Gastrocnemius medialis (tissue), 4 donors: ENCODE measurements at regions not wholly inside any gene's neighbourhood (a gene's known extent, or its start where the extent isn't known, plus 50 kb on each side); places are given as distances from the start of the nearest gene placed in this dataset.

ENCODE experiments used
- CTCF ChIP-seq, 5 experiments: fragments of 450-650 bp in 3 of 5; fragments of 200-600 bp in 2 of 5; sonication (generic) in 2 of 5; IDR thresholded peaks in 4 of 5; conservative IDR thresholded peaks in 1 of 5; 1 replicate in 4 of 5; 2 replicates in 1 of 5; pipeline ENCODE4 v1.5.1; 2016 to 2019; ENCODE audit warnings: antibody characterized with exemption in 5 of 5, mild to moderate bottlenecking in 3 of 5, moderate library complexity in 3 of 5
- POLR2A ChIP-seq, 2 donors: fragments of 450-650 bp; IDR thresholded peaks; one replicate each; pipeline ENCODE4 v1.6.1; 2017; ENCODE audit warnings: antibody characterized with exemption in 2 of 2, mild to moderate bottlenecking in 2 of 2, moderate library complexity in 2 of 2

GRCh38 chr5:145162626-145163025, 672.5 kb downstream of the PRELID2 start:
- no peak for TF ChIP-seq POLR2A (IDR thresholded peaks at IDR 0.05)
- no peak for TF ChIP-seq CTCF (IDR thresholded peaks at IDR 0.05 in 4 of 5, conservative IDR thresholded peaks at IDR 0.05 in 1 of 5)
